OCI-M2 (cell line): ENCODE measurements at regions not wholly inside any gene's neighbourhood (a gene's known extent, or its start where the extent isn't known, plus 50 kb on each side); places are given as distances from the start of the nearest gene placed in this dataset.
"Not testable (repeated sequence)": the region's sequence is repeated elsewhere in the genome, so short reads cannot be mapped to it uniquely, and the experiment has no call there.

Experiments used
- DNase-seq: peaks from one replicate; lab custom pipeline; 2025; ENCODE audit not compliant: unreplicated experiment; lab: John Stamatoyannopoulos, UW

DNA sequence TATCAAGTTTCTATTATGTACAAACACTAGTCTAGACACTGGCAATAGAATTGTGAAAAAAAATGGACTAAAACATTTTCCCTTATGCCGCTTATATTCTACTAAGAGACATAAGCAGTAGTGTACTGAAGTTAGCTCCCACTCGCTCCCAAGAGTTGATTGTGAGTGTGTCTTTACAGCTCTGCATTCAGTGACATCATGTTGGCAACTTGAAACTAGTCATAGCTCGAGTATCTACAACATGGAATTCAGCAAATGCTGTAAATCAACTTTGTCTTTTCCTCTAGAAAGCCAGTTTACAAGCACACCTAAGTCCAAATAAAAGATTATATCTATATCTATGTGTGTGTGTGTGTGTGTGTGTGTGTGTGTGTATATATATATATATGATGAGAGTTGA lies 58.8 kb upstream of the MAGI2 start:
- DNase-seq, result no peak

DNA sequence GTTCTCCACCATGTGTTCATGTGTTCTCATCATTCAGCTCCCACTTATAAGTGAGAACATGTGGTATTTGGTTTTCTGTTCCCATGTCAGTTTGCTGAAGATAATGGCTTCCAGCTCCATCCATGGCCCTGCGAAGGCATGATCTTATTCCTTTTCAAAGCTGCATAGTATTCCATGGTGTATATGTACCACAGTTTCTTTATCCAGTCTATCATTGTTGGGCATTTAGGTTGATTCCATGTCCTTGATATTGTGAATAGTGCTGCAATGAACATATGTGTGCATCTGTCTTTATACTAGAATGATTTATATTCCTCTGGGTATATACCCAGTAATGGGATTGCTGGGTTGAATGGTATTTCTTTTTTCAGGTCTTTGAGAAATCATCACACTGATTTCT lies 57.6 kb upstream of the MAGI2 start:
- DNase-seq, result not testable (repeated sequence)

DNA sequence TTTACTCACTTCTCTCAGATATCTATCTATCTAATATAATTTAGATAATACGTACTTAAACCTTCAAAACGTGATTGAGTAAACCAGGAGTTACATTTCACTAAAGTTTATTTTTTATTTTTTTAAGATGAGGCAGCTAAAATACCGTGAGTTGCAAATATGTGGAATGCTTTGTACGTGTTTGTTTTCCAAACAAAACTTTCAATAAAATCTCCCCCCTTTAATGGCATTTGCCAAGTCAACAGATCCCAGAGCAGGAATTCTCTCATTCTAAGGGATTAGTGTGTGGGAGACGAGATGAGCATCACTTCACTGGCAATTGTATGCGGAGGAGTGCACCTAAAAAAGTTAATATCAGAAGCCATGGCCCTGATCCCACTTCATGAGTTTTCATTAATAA lies 53.7 kb upstream of the MAGI2 start:
- DNase-seq, result no peak

DNA sequence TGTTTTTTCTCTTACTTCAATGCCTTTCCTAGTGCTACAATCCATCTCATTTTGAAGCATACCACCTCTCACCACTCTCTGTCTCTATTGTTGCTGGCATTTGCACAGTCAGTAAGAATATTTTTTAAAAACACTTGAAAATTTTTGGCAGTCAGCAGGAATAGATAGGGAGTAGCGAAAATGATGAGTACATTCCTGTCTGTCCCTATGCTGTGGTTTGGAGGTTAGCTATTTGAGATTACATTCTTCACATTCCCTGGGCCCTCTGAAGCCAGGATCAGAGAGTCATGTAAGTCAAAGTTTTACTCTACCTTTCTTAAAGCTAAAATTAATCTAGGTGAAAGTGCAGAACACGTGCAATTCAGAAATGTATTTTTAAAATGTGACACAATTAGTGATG lies 53.0 kb upstream of the MAGI2 start:
- DNase-seq, result no peak

DNA sequence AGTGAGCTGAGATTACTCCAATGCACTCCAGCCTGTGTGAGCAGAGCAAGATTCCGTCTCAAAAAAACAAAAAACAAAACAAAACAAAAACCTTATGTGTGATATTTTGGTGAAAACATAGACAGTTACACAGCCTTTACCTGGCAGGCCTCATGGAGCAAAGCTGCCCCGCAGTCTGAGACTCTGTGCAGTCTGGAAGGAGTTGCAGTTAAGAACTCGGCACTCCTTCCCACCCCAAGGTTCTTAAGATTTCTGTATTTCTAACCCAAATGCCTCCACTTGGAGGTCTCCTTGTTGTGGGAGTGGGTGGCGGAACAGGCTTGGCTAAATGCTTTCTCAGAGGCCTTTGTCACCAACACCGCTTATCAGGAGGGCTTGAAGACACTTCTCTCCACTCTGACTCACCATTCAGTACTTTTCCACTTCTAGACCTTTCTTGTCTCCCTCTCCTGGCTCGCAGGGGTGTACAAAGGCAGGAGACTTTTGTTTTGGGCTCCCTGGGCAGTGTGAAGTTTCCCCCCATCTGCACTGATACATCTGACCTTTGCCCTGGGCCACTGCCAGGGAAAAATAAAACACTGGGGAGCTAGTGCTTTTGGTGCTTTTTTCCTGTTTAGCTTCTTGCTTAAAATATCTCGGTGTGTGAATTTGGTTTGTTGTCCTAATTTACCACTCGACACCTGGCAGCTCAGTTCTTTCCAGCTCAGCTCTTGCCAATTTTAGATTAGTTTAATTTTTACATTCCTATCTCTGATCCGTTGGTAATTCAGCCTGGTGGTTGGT lies 51.3 kb upstream of the MAGI2 start:
- no peak for DNase-seq
